Uterus (tissue), 2 donors: ENCODE measurements at regions not wholly inside any gene's neighbourhood (a gene's known extent, or its start where the extent isn't known, plus 50 kb on each side); places are given as distances from the start of the nearest gene placed in this dataset.

Experiments
- CTCF ChIP-seq, 4 experiments: fragments of 200-600 bp in 2 of 4; fragments of 450-650 bp in 2 of 4; sonication (generic) in 2 of 4; IDR thresholded peaks; one replicate each; pipeline ENCODE4 v1.5.1; 2016 to 2019; ENCODE audit warnings: antibody characterized with exemption in 4 of 4, mild to moderate bottlenecking in 2 of 4, moderate library complexity in 1 of 4
- POLR2A ChIP-seq, 2 donors: fragments of 450-650 bp; IDR thresholded peaks; one replicate each; pipeline ENCODE4 v1.6.1; 2016; ENCODE audit warnings: antibody characterized with exemption in 2 of 2, mild to moderate bottlenecking in 1 of 2, moderate library complexity in 1 of 2

DNA sequence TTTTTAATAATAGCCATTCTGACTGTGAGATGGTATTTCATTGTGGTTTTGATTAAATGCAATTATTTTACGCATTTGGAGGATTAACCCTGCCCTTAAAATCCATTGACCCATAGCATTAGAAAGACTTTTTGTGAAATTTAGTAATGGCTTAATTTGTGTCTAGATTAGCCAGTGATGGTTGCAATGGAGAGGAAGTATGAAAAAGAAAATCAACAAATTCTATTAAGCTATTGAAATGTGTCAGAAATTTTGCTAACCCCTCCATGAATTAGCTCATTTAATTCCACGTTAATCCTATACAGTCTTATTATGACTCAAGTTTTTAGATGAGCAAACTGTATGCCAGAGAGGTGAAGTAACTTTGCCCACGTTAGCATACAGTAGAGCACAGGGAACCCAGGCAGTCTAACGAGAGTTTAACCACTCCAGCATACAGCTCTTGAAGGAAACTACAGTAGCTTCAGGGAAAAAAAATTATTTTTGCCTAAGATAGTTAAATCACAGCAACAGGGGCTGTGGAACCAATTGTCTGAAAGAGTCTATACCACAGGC is 158.2 kb upstream of the PPP2R2B start:
- TF ChIP-seq POLR2A (IDR thresholded peaks at IDR 0.05) (no peak), CTCF (IDR thresholded peaks at IDR 0.05) (no peak)
